Renal pelvis (tissue), 1 donor: ENCODE measurements at regions not wholly inside any gene's neighbourhood (a gene's known extent, or its start where the extent isn't known, plus 50 kb on each side); places are given as distances from the start of the nearest gene placed in this dataset.

ENCODE experiments used
- DNase-seq: peaks from one replicate; pipeline ENCODE4 v3.0.0-alpha.2; 2013

GRCh38 chr6:26214803-26215584 lies 127.8 kb downstream of the HFE start:
- no peak for DNase-seq

DNA sequence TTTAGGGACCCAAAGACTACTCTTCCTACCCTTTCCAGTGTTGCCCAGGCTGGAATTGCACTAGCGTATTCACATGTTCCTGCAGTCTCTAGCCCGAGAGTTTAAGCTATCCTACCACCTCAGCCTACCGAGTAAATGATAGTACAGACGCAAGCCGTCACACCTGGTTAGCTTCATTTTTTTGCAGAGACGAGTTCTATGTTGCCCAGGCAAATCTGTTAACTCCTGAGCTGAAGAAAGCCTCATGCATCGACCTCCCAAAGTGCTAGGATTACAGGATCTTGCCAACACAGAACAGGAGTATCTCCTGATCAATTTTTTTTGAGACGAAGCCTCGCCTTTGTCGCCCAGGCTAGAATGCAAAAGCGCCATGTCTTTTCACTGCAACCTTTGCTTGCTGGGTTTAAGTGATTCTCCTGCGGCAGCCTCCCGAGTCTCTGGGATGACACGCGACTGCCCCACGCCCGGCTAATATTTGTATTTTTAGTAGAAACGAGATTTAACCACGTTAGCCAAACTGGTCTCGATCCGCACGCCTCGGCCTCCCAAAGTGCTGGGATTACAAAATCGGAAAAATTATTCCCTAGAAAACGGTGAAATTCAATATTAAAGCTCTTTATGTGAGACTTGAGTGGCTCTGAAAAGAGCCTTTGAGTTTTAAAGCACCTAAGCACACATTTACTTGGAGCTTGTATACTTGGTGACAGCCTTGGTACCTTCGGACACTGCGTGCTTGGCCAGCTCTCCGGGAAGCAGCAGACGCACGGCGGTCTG lies 128.5 kb downstream of the HFE start:
- DNase-seq, result no peak

DNA sequence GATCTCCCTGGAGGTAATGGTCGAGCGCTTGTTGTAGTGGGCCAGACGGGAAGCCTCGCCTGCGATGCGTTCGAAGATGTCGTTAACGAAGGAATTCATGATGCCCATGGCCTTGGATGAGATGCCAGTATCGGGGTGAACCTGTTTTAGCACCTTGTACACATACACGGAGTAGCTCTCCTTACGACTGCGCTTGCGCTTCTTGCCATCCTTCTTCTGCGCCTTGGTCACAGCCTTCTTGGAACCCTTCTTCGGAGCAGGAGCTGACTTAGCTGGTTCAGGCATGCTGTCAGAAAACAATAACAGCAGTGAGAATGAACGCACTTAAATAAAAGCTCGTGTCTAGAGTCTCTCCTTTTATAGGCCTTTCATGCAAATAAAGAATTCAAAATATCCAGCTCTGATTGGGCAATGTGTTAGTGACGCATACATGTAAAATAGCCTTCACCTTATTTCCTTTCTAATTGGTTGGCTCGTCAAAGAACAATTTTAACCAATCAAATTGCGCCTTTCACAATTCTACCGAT lies 129.2 kb downstream of the HFE start:
- DNase-seq, result peak; percentile 99

DNA sequence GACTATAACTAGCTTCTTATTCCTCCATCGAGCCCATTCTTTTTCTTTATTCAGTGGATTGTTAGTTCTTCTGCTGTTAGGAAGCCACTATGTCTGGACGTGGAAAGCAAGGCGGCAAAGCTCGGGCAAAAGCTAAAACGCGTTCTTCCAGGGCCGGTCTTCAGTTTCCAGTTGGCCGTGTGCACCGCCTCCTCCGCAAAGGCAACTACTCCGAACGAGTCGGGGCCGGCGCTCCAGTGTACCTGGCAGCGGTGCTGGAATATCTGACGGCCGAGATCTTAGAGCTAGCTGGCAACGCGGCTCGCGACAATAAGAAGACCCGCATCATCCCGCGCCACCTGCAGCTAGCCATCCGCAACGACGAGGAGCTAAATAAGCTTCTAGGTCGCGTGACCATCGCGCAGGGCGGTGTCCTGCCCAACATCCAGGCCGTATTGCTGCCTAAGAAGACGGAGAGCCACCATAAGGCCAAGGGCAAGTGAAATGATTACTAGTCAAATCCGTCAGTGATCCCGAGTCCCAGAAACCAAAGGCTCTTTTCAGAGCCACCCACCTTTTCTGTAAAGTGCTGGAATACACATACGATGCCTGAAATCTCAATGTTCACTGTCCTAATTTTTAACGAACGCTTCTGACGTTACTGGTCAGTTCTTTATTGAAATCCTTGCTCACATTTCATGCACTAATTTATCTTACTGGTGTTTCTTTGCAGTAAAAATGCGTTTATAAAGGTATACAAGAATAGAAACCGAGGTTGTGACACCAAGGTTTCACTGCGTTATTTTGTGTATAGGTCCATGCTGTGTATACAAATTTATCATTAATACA lies 129.9 kb downstream of the HFE start:
- DNase-seq, result no peak

GRCh38 chr6:26217714-26218075 lies 130.5 kb downstream of the HFE start:
- DNase-seq, result no peak

- no peak for DNase-seq
Measured at GRCh38 chr6:26218824-26219223, 131.6 kb downstream of the HFE start.

DNA sequence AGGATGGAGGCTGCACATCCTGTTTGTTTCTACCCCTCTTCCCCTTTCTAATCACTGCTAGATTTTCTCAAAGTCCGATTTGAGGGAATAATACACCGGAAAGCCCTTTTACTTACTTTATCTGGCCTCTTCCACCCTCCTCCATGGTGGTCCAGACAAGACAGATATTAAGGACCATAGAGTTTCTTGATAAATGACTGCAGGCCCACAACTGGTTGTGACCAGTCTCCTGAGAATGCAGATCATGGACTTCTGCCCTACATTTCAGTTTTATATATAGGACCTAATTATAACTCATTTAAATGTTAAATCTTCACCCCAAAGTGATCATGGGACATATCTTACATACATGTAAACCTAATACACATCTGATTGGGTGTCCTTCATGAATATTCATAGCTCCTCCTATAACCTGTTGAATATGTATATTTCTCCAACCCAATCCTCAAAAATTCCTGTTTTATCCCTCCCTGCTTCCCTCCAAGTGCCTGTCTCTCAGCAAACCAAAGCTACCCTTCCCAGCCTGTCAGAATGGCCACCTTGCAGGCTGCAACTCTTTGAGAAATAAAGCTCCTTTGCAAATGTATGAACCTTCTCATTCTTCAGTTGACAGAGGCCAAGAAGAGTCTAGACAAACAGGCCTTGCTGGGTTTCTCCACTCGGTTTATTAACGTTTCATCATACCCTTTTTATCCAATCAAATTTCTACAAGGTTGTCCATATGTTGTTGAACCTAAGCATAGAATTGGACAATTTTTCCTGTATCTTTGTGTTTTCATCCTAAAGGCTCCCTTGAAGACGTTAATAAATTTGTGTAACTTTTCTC lies 133.1 kb downstream of the HFE start:
- DNase-seq, result no peak

GRCh38 chr6:26221186-26221585 lies 134.0 kb downstream of the HFE start:
- DNase-seq, result no peak

GRCh38 chr6:26222571-26222970 lies 135.3 kb downstream of the HFE start:
- no peak for DNase-seq

DNA sequence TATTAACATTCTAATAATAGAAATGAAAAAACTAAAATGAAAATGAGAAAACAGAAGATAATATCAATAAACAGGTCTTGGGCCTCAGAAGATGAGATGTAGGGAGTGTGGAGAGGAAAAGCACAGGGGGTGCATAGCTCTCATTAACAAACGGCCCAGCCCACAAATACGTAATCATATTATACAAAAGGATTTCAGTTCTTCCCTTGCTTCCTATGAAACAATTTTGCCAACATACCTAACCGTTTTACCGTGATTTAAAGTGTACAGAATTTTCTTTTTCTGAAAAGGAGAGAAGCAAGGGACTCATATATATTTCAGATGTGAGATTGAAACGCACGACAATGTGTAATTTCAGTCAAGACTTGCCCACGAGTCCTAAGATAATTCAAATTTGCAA lies 136.0 kb downstream of the HFE start:
- no peak for DNase-seq

DNA sequence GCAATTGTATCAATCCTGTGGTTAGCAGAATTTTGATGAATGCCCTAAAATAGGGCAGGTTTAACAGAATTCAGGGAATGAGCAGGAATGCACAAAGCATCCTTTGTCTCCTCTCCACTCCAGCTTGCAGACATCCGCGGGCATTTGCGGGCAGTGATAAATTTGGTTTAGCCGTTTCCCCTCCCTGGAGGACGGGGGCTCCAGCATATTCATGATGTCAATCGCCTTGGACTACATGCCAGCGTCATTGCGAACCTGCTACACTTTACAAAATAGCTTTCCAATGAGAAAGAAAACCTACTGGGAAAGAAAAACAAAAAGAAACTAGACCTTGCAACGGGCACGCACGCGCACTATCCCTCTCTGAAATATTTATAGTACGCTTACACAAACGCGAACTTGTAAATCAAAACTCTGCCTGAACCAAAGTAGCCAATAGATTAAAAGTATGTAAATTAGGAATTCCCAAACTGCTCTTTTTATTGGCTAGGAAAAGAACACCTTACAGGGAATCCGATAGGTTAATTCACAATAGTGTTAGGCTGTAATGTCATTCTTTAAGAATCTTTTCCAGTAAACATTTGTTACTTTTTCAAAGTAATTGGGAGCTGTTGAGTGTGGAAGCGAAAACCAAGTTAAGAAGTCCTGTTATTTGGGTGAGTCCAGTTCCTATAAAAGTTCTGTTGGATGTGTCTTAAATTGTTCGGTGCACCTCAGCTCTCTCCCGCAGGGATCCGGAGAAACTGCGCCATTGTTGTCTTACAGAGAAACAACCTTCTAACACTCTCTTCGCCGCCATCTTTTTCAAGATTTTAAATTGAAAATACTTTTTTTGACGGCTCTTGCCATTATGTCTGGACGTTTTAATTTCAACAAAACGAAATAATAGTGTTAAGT lies 136.7 kb downstream of the HFE start:
- peak; percentile 95 for DNase-seq

- DNase-seq, result no peak
Measured at GRCh38 chr6:26224547-26224912, 137.3 kb downstream of the HFE start.

- DNase-seq, result peak; percentile 96
Measured at GRCh38 chr6:26224940-26225847, 138.0 kb downstream of the HFE start.

DNA sequence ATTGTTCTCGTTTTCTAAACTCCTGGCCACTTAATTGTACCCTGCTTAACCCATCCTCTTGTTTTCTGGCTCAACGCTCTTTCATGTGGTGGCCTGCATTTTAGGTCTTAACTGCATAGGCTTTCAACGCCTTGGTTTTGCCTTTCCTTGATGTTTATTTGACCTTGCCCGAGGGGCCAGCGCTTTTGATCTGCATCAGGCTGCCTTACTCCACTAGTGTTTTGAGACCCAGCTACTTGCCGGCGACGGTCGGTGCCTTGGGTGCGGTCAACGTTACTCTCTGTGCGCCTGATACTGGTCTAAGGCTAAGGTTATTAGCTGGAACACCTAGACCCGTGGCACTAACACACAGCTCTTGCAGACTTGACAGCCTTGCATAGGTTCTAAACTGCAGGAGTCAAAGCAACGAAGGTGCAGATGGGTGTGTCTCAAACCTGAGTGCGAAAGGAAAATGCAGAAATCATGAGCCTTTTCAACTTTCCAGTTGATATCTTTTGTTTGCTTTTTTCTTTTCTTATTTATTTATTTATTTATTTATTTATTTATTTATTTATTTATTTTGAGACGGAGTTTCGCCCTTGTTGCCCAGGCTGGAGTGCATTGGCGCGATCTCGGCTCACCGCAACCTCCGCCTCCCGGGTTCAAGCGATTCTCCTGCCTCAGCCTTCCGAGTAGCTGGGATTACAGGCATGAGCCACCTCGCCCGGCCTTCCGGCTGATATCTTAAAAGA lies 138.8 kb downstream of the HFE start:
- no peak for DNase-seq

DNA sequence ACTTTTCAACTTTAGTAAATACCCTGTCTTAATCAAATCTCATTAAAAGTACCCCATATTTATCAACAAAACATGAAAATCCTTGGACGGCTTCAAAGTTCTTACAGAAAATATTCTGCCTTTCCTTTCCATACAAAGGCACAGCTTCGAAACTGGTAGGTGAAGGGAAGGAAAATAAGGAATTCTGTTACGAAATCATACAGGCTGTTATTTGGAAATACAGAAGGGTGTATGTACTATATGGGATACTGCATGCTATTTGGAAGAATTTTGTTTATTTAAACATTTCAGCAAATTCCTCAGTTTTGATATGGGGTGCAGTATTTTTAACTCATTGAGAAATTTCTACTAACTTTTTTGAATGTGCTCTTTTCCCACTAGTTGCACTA lies 138.4 kb upstream of the BTN3A2 start:
- no peak for DNase-seq

- DNase-seq, result no peak
Measured at GRCh38 chr6:26230351-26230750, 134.6 kb upstream of the BTN3A2 start.

GRCh38 chr6:26231006-26231587 lies 133.9 kb upstream of the BTN3A2 start:
- no peak for DNase-seq

DNA sequence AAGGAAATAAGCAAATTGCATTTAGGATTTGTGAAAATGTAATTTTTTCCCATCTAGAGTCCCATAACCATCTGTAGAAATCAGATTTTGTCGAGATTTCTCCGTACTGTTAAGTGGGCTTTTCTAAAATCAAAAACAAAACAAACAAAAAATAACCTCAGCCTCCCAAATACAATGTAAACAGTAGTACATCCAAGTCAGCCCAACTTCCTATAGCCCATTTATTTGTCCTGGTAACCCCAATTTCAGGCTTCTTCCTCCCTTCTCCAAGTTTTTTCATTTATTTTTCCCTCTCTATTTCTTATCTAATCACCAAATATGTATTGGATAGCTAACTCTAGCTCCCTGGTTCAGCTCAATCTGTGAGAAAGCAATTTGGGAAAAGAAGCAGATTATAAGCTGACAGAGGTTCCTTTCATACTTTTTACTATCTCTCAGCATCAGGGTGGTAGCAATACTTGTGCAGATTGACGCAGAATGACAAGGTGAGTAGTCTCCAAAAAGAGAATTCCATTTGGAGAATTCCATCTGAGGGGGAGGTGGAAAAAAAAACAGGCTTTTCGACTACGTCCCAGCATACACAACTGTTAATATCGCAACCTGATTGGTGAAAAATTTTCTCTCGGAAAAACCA lies 132.6 kb upstream of the BTN3A2 start:
- DNase-seq, result no peak
